Hepatocyte (in vitro differentiated cells): ENCODE measurements at regions not wholly inside any gene's neighbourhood (a gene's known extent, or its start where the extent isn't known, plus 50 kb on each side); places are given as distances from the start of the nearest gene placed in this dataset.

ENCODE experiments used
- DNase-seq: peaks from one replicate; pipeline ENCODE4 v3.0.0-alpha.2; 2016; ENCODE audit warnings: low spot score
- H2AFZ ChIP-seq: fragments of 200-600 bp; sonication (generic); 2 replicates; pipeline ENCODE4 v1.6.0; 2016; ENCODE audit warnings: antibody characterized with exemption, mild to moderate bottlenecking
- H3K27ac ChIP-seq: fragments of 200-600 bp; sonication (generic); 2 replicates; pipeline ENCODE4 v1.5.1; 2016; ENCODE audit warnings: mild to moderate bottlenecking
- H3K27me3 ChIP-seq: fragments of 200-600 bp; sonication (generic); 2 replicates; pipeline ENCODE4 v1.6.1; 2016
- H3K36me3 ChIP-seq: fragments of 200-600 bp; sonication (generic); replicated peaks from 2 replicates; pipeline ENCODE4 v1.5.1; 2016; ENCODE audit warnings: low read depth; ENCODE audit not compliant: insufficient read depth
- H3K4me1 ChIP-seq: fragments of 200-600 bp; sonication (generic); 2 replicates; pipeline ENCODE4 v1.5.1; 2016; ENCODE audit warnings: mild to moderate bottlenecking, moderate library complexity; ENCODE audit not compliant: insufficient read depth
- H3K4me2 ChIP-seq: fragments of 200-600 bp; sonication (generic); 2 replicates; pipeline ENCODE4 v1.6.0; 2016
- H3K4me3 ChIP-seq: fragments of 200-600 bp; sonication (generic); 2 replicates; pipeline ENCODE4 v1.5.1; 2016; ENCODE audit warnings: mild to moderate bottlenecking
- H3K79me2 ChIP-seq: fragments of 200-600 bp; sonication (generic); 2 replicates; pipeline ENCODE4 v1.6.0; 2017; ENCODE audit warnings: mild to moderate bottlenecking
- H3K9me2 ChIP-seq: fragments of 200-600 bp; sonication (generic); replicated peaks from 2 replicates; pipeline ENCODE4 v1.6.0; 2017; ENCODE audit warnings: mild to moderate bottlenecking; ENCODE audit not compliant: insufficient read depth
- H3K9me3 ChIP-seq: fragments of 200-600 bp; sonication (generic); 2 replicates; pipeline ENCODE4 v1.5.1; 2016; ENCODE audit warnings: low read depth, mild to moderate bottlenecking
- H4K20me1 ChIP-seq: fragments of 200-600 bp; sonication (generic); 2 replicates; pipeline ENCODE4 v1.6.0; 2016; ENCODE audit warnings: mild to moderate bottlenecking; ENCODE audit not compliant: insufficient read depth, poor library complexity, severe bottlenecking
- EZH2 ChIP-seq: fragments of 200-600 bp; sonication (generic); IDR thresholded peaks from 2 replicates; pipeline ENCODE4 v1.6.1; 2016; ENCODE audit warnings: antibody characterized with exemption, mild to moderate bottlenecking, borderline replicate concordance
- EZH2phosphoT487 ChIP-seq: fragments of 200-600 bp; sonication (generic); IDR thresholded peaks from one replicate; pipeline ENCODE4 v1.6.1; 2018; ENCODE audit warnings: antibody characterized with exemption, mild to moderate bottlenecking, low read depth, moderate library complexity; ENCODE audit not compliant: unreplicated experiment, severe bottlenecking
- WGBS: methylation state at CpG from one replicate; pipeline ENCODE4 v1.1.6; 2016; ENCODE audit warnings: low lambda C conversion rate; ENCODE audit errors: missing lambda C conversion rate; 5-methylcytosine and 5-hydroxymethylcytosine counted together
- TF ChIP-seq, protein P1 (sequence below): fragments of 200-600 bp; sonication (generic); IDR thresholded peaks from 2 replicates; pipeline ENCODE4 v1.5.1; 2016; ENCODE audit warnings: antibody characterized with exemption, mild to moderate bottlenecking; ENCODE audit not compliant: poor library complexity

DNA sequence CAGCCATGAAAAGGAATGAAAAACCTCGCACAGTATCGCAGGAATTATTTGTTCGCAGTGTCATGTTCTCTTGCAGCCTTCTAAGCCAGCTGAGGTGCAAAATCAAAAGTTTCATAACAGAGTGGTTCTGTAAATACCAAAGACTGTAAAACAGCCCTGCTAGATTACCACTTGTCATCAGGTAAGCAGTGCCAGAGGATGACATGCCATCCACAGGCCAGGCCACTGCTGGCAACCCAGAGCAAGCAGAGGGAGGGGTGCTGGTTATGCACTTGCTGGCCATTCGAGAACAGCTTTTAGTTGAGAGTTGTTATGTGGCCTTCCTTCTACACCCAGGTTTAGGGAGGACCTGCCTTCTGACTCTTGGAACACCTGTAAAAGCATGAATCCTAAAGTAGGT is 114.3 kb upstream of the MGAT5 start:
- no peaks in the 10 kb centered on the region for H3K27me3 ChIP-seq
- 95% methylated on average over 4 of the region's 4 CpGs for WGBS
- H3K36me3 ChIP-seq: no peaks in the 10 kb centered on the region
- DNase-seq: no peak
- H3K27ac ChIP-seq: no peak overlapping the region
- H3K79me2 ChIP-seq: peaks cover 66% of the 10 kb centered on the region
- H3K9me3 ChIP-seq: no peaks in the 10 kb centered on the region
- H3K9me2 ChIP-seq: no peaks in the 10 kb centered on the region
- no peak for TF ChIP-seq EZH2
- no peak for TF ChIP-seq EZH2phosphoT487
- TF ChIP-seq, protein P1, sequence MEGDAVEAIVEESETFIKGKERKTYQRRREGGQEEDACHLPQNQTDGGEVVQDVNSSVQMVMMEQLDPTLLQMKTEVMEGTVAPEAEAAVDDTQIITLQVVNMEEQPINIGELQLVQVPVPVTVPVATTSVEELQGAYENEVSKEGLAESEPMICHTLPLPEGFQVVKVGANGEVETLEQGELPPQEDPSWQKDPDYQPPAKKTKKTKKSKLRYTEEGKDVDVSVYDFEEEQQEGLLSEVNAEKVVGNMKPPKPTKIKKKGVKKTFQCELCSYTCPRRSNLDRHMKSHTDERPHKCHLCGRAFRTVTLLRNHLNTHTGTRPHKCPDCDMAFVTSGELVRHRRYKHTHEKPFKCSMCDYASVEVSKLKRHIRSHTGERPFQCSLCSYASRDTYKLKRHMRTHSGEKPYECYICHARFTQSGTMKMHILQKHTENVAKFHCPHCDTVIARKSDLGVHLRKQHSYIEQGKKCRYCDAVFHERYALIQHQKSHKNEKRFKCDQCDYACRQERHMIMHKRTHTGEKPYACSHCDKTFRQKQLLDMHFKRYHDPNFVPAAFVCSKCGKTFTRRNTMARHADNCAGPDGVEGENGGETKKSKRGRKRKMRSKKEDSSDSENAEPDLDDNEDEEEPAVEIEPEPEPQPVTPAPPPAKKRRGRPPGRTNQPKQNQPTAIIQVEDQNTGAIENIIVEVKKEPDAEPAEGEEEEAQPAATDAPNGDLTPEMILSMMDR: no peak
- H3K4me1 ChIP-seq: peaks cover 13% of the 10 kb centered on the region
- H2AFZ ChIP-seq: no peak overlapping the region
- no peaks in the 10 kb centered on the region for H4K20me1 ChIP-seq
- H3K4me2 ChIP-seq: no peak overlapping the region
- no peak overlapping the region for H3K4me3 ChIP-seq

DNA sequence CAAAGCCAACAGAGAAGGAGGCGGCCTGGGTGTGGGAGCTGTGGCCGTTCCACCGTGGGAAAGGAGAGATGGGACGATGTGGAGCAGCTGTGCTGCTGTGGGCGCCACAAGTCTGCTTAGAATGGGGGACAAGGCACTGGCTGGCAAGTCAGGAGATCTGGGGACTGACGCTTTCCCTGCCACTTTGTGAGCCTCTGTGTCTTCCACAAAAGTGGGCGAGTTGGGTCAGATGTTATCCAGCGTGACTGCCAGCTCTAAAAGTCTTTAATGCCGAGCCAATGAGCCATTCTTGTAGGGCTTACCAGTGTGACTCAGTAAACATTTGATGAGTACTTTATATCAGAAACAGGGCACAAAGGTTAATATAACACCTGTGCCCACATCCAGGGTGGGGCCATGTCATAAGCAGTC is 113.6 kb upstream of the MGAT5 start:
- H3K79me2 ChIP-seq: peaks cover 64% of the 10 kb centered on the region
- no peak for DNase-seq
- H3K4me3 ChIP-seq: no peak overlapping the region

DNA sequence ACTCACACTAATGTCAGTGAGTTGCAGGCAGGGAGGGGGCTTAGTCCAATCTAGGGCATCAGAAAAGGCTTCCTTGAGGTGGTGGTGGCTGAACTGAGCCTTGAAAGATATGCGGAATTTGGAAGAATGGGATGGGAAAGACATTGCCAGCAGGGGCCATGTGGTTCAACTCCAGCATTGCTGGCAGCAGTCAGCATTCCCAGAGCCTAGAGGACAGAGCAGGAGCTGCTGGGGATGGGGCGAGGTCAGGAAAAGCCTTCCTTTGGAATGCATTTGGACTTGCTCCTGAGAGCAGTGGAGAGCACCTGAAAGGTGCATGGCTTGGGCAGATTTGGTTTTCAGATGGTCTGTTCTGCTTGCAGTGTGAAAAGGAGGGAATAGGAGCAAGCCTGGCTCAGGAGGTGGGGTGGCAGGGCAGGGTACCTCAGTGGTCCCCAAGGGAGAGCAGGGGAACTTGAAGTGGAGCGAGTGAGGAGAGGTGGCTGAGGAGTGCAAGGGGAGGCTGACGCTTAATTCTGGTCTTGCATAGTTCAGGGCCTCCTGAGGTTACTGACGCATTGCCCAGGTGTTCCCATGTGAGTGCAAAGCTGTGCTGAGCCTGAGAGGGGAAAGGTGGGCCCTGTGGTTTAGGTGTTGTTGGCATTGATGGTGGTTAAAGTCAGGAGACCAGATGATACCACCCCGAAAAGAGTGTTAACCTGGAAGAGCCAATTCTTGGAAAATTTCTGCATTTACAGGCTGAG is 112.1 kb upstream of the MGAT5 start:
- 93% methylated on average over 6 of the region's 6 CpGs for WGBS
- H3K27me3 ChIP-seq: no peaks in the 10 kb centered on the region
- peaks cover 69% of the 10 kb centered on the region for H3K79me2 ChIP-seq
- no peak overlapping the region for H3K4me2 ChIP-seq
- H3K36me3 ChIP-seq: no peaks in the 10 kb centered on the region
- TF ChIP-seq EZH2: no peak
- TF ChIP-seq, protein P1: no peak
- TF ChIP-seq EZH2phosphoT487: no peak
- H3K27ac ChIP-seq: no peak overlapping the region
- no peak for DNase-seq
- no peak overlapping the region for H3K4me3 ChIP-seq
- H3K9me2 ChIP-seq: no peaks in the 10 kb centered on the region
- peaks cover 11% of the 10 kb centered on the region for H3K4me1 ChIP-seq
- peaks cover 6% of the 10 kb centered on the region for H4K20me1 ChIP-seq
- no peaks in the 10 kb centered on the region for H3K9me3 ChIP-seq
- no peak overlapping the region for H2AFZ ChIP-seq

More for the DNA sequence above, 113.6 kb upstream of the MGAT5 start:
- Histone ChIP-seq H3K27ac (no peak overlapping the region), H3K4me2 (no peak overlapping the region), H3K4me1 (peaks cover 13% of the 10 kb centered on the region), H3K36me3 (no peaks in the 10 kb centered on the region), H3K27me3 (no peaks in the 10 kb centered on the region), H3K9me3 (no peaks in the 10 kb centered on the region), H3K9me2 (no peaks in the 10 kb centered on the region), H2AFZ (no peak overlapping the region), H4K20me1 (peaks cover under 1% of the 10 kb centered on the region)
- TF ChIP-seq EZH2phosphoT487 (no peak), EZH2 (no peak)
- TF ChIP-seq, protein P1: no peak
- 97% methylated on average over 9 of the region's 9 CpGs for WGBS
